ENCODE measurements at regions not wholly inside any gene's neighbourhood (a gene's known extent, or its start where the extent isn't known, plus 50 kb on each side); places are given as distances from the start of the nearest gene placed in this dataset.

DNA sequence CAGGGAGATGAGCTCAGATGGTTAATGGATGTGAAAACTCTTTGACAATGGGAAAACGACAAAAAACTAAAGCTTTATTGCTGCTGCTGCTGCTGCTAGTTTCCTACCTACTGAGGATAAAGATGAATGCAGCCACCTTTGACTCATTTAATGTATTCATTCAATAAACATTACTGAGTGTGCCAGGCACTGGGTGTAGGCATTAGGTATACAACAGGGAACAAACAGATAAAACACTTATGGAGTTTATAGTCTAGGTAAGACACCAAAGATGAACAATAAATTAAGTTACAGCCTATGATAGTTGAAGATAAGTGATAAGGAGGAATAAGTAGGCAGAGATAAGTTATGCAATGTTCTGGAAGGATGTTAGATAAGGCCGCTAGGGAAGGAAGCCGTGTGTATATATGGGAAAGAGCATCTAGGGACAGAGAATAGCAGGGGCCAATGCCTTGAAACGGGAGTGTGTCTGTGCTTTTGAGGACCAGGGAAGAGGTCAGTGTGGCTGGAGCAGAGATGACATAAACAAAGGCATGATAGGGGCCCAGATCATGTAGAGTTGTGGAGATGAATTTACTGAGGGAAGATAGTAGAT lies 477.6 kb downstream of the NTRK2 start:
- no peak overlapping the region for H3K4me3 ChIP-seq (ENCODE audit: low read depth, poor library complexity, severe bottlenecking)
- no peak for DNase-seq (ENCODE audit: low spot score in 2 of 2)
- intact Hi-C loops (cut with DNase I; ENCODE audit: low total_unique reads) = loop anchor here (10.0 kb wide), 1 partner anchor 212 kb away; no protein-coding TSS in a partner anchor
- TF ChIP-seq, protein P1, sequence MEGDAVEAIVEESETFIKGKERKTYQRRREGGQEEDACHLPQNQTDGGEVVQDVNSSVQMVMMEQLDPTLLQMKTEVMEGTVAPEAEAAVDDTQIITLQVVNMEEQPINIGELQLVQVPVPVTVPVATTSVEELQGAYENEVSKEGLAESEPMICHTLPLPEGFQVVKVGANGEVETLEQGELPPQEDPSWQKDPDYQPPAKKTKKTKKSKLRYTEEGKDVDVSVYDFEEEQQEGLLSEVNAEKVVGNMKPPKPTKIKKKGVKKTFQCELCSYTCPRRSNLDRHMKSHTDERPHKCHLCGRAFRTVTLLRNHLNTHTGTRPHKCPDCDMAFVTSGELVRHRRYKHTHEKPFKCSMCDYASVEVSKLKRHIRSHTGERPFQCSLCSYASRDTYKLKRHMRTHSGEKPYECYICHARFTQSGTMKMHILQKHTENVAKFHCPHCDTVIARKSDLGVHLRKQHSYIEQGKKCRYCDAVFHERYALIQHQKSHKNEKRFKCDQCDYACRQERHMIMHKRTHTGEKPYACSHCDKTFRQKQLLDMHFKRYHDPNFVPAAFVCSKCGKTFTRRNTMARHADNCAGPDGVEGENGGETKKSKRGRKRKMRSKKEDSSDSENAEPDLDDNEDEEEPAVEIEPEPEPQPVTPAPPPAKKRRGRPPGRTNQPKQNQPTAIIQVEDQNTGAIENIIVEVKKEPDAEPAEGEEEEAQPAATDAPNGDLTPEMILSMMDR (IDR thresholded peaks at IDR 0.05) = no peak
- no peak for TF ChIP-seq POLR2A (IDR thresholded peaks at IDR 0.05)
- WGBS, 2 donors = 70 to 78% methylated on average over 4 of the region's 4 CpGs

DNA sequence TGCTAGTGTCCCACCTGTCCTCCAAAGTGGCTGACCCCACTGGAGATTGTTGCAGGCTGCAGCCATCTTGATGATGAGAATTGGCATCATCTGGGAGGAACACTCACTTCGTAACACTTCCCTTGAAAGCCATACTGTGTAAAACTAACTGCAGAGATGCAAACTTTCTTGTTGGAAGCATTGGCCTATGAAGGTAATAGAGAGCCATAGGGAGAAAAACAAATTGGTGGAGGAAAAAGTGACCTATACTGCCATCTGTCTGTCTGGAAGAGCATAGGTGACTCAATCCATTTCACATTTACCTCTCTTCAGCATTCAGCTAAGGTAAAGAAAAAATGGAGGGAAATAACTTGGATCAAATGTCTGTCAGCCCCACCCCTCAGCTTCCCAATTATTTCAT lies 473.4 kb downstream of the NTRK2 start:
- intact Hi-C loops (cut with DNase I; ENCODE audit: low total_unique reads) = loop anchor here (10.0 kb wide), 1 partner anchor 208 kb away; no protein-coding TSS in a partner anchor
- H3K4me3 ChIP-seq (ENCODE audit: low read depth, poor library complexity, severe bottlenecking) = no peak overlapping the region
- TF ChIP-seq, protein P1 (IDR thresholded peaks at IDR 0.05) = no peak
- TF ChIP-seq POLR2A (IDR thresholded peaks at IDR 0.05) = no peak
- WGBS, 2 donors = 53 to 61% methylated on average over 1 of the region's 1 CpG
- no peak for DNase-seq (ENCODE audit: low spot score in 2 of 2)

DNA sequence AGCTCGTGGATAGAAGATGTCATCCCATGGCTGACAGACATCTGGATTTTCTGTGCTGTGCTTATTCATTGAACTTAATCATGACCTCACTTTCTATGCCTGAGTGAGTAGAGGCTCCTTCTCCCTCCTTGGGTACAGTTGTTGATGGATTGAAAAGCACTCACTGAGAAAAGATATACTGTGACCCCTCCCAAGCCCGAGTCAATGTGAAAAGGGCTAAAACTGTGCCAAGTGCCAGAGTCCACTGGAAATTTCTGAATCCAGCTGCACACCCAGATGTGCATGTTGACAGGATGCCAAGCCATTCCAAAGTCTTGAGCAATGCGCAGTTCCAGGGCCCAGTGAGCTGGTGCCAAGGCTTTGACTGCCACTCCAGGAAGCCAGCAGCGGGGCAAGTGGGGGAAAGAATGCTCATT lies 473.0 kb downstream of the NTRK2 start:
- 50 to 57% methylated on average over 4 of the region's 4 CpGs for WGBS, 2 donors
- intact Hi-C loops (cut with DNase I; ENCODE audit: low total_unique reads) = loop anchor here (10.0 kb wide), 1 partner anchor 208 kb away; no protein-coding TSS in a partner anchor
- peak; percentile 45 to 90 for DNase-seq (ENCODE audit: low spot score in 2 of 2)
- no peak overlapping the region for H3K4me3 ChIP-seq (ENCODE audit: low read depth, poor library complexity, severe bottlenecking)
- TF ChIP-seq, protein P1 (IDR thresholded peaks at IDR 0.05) = no peak
- no peak for TF ChIP-seq POLR2A (IDR thresholded peaks at IDR 0.05)

DNA sequence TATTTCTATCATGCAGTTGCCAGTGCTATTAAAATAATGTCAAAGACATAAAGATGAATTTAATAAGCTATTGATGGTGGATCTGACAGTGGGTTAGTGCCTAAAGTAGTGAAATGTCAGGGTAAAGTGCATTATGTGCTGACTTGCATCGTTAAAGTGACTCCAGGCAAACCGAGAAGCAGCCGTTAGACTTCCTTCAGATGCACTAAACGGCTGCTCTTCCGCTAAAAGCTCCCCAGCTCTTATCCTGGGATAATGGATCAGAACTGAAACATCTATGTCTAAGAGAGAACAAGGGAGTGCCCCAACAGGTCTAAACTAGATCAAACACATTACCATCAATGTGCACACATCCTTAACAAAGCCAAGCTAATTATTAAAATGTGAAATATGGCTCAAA lies 468.2 kb downstream of the NTRK2 start:
- intact Hi-C loops (cut with DNase I; ENCODE audit: low total_unique reads) = no loop called here
- TF ChIP-seq, protein P1 (IDR thresholded peaks at IDR 0.05) = no peak
- no peak for TF ChIP-seq POLR2A (IDR thresholded peaks at IDR 0.05)
- H3K4me3 ChIP-seq (ENCODE audit: low read depth, poor library complexity, severe bottlenecking) = no peak overlapping the region

DNA sequence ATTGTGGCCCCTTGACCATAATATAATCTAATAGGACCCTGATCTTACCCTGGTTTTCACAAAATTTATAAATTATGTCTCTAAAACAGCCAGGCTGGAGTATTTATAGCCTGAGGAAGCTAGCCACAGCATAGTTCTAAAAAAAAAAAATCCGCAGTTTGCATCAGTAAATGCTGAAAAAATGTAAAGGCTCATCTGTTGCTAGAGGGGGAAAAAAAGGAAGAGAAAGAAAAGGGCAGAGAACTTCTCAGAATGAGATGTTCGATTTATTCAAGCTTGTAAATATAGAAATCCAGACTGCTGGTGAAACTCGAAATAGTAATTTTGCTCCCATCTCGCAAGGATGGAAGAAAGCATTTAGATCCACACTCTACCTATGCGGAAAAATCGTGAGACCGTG lies 467.5 kb downstream of the NTRK2 start:
- TF ChIP-seq POLR2A (IDR thresholded peaks at IDR 0.05) = no peak
- TF ChIP-seq, protein P1 (IDR thresholded peaks at IDR 0.05) = no peak
- H3K4me3 ChIP-seq (ENCODE audit: low read depth, poor library complexity, severe bottlenecking) = no peak overlapping the region
- intact Hi-C loops (cut with DNase I; ENCODE audit: low total_unique reads) = no loop called here
- no peak for DNase-seq (ENCODE audit: low spot score in 2 of 2)
- WGBS, 2 donors = 89 to 91% methylated on average over 7 of the region's 7 CpGs

More for the DNA sequence above, 468.2 kb downstream of the NTRK2 start:
- no peak for DNase-seq (ENCODE audit: low spot score in 2 of 2)
- WGBS, 2 donors = 45 to 72% methylated on average over 5 of the region's 5 CpGs

DNA sequence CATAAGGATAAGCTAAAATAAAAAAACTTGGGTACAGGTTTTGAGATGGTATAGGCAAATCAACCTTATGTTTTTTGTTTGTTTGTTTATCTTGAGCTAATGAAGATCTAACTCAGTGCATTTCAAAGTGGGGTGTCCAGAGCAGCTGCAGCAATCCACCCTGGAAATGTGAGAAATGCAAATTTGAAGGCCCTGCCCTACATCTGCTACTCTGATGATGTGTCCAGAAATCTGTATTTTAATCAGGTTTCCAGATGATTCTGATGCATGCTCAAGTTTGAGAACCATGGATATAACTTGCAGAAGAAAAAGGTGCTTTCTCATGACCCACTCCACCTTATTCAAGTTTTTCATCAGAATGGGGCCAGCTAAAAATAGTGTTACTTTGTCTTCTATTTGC lies 467.0 kb downstream of the NTRK2 start:
- intact Hi-C loops (cut with DNase I; ENCODE audit: low total_unique reads) = no loop called here

More for the DNA sequence above, 467.0 kb downstream of the NTRK2 start:
- no peak for DNase-seq (ENCODE audit: low spot score in 2 of 2)
- TF ChIP-seq, protein P1 (IDR thresholded peaks at IDR 0.05) = no peak
- TF ChIP-seq POLR2A (IDR thresholded peaks at IDR 0.05) = no peak
- no peak overlapping the region for H3K4me3 ChIP-seq (ENCODE audit: low read depth, poor library complexity, severe bottlenecking)
